Lung (tissue), 11 donors: ENCODE measurements at regions not wholly inside any gene's neighbourhood (a gene's known extent, or its start where the extent isn't known, plus 50 kb on each side); places are given as distances from the start of the nearest gene placed in this dataset.

ENCODE experiments used
- ATAC-seq: fragments of 200-7000 bp; cut with Tn5 transposase; one replicate; pipeline ENCODE4 v1.9.1; 2020; ENCODE audit warnings: moderate number of reproducible peaks; ENCODE audit not compliant: insufficient read depth, low FRiP score
- DNase-seq, 3 donors: peaks; one replicate each; pipeline ENCODE4 v3.0.0-alpha.2; 2013 to 2017
- H3K27ac ChIP-seq, 2 donors: one replicate each; pipeline ENCODE4 v1.5.1; 2013; ENCODE audit warnings: mild to moderate bottlenecking in 2 of 2, moderate library complexity in 2 of 2, control low read depth in 1 of 2, inconsistent platforms in 1 of 2, low read depth in 1 of 2, low read length in 1 of 2
- H3K27me3 ChIP-seq, 3 donors: one replicate each; pipeline ENCODE4 v1.5.1; 2013; ENCODE audit warnings: low read length in 2 of 3; ENCODE audit not compliant: control insufficient read depth in 3 of 3, insufficient read depth in 3 of 3
- H3K36me3 ChIP-seq, 4 donors: one replicate each; pipeline ENCODE4 v1.5.1; 2013; ENCODE audit warnings: low read length in 4 of 4, mild to moderate bottlenecking in 1 of 4, moderate library complexity in 1 of 4; ENCODE audit not compliant: control insufficient read depth in 4 of 4, insufficient read depth in 4 of 4
- H3K4me1 ChIP-seq, 5 donors: one replicate each; pipeline ENCODE4 v1.5.1; 2013; ENCODE audit warnings: low read length in 5 of 5, mild to moderate bottlenecking in 2 of 5, moderate library complexity in 1 of 5; ENCODE audit not compliant: control insufficient read depth in 5 of 5, insufficient read depth in 5 of 5
- H3K4me3 ChIP-seq: one replicate; pipeline ENCODE4 v1.5.1; 2013; ENCODE audit warnings: mild to moderate bottlenecking, control low read depth, moderate library complexity
- H3K9ac ChIP-seq, 2 donors: one replicate each; pipeline ENCODE4 v1.5.1; 2013; ENCODE audit warnings: low read length in 2 of 2, control low read depth in 1 of 2; ENCODE audit not compliant: insufficient read depth in 1 of 2
- H3K9me3 ChIP-seq, 4 donors: one replicate each; pipeline ENCODE4 v1.5.1; 2013; ENCODE audit warnings: low read length in 3 of 4, mild to moderate bottlenecking in 1 of 4, moderate library complexity in 1 of 4; ENCODE audit not compliant: control insufficient read depth in 4 of 4, insufficient read depth in 3 of 4
- WGBS, 2 donors: extraction: QIAGEN DNeasy Blood & Tissue Kit; methylation state at CpG; one replicate each; pipeline ENCODE4 v1.1.7; 2013; 5-methylcytosine and 5-hydroxymethylcytosine counted together
- TF ChIP-seq, protein P1 (sequence below): IDR thresholded peaks from 2 replicates; pipeline ENCODE4 v1.5.1; 2012; ENCODE audit warnings: mild to moderate bottlenecking; ENCODE audit errors: control extremely low read depth, extremely low read depth
- donor health status: control.
- donor health status: control.
- donor health status: Bipolar disorder and iron deficiency.
- donor health status: healthy.
- donor health status: DM: yes; HTN: yes; CAD: no.

DNA sequence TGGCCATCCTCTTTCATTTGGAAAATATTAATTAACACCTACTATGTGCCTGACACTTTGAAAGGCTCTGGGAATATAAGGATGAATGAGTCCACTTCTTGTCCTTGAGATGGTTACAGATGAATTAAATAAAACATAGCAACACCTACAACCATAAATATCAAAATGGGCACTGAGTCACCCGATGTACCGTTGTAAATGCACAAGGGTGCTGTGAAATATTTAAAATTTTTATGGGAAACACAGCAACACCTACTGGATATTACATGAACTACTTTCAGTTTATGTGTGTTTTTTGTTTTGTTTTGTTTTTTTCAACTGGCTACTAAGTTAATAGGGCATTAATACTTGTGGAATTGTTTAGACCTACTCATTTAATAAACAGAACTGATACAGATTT lies 239.0 kb upstream of the NAALADL2 start:
- Histone ChIP-seq H3K4me3 (no peak overlapping the region), H3K27ac (no peak overlapping the region), H3K9ac (no peak overlapping the region), H3K9me3 (no peaks in the 10 kb centered on the region), H3K36me3 (no peaks in the 10 kb centered on the region), H3K27me3 (no peaks in the 10 kb centered on the region), H3K4me1 (peaks cover 0 to 10% (median 0%) of the 10 kb centered on the region in 5 donors)
- WGBS, 2 donors = 22 to 62% methylated on average over 2 of the region's 2 CpGs
- no peak for ATAC-seq
- no peak for DNase-seq
- TF ChIP-seq, protein P1, sequence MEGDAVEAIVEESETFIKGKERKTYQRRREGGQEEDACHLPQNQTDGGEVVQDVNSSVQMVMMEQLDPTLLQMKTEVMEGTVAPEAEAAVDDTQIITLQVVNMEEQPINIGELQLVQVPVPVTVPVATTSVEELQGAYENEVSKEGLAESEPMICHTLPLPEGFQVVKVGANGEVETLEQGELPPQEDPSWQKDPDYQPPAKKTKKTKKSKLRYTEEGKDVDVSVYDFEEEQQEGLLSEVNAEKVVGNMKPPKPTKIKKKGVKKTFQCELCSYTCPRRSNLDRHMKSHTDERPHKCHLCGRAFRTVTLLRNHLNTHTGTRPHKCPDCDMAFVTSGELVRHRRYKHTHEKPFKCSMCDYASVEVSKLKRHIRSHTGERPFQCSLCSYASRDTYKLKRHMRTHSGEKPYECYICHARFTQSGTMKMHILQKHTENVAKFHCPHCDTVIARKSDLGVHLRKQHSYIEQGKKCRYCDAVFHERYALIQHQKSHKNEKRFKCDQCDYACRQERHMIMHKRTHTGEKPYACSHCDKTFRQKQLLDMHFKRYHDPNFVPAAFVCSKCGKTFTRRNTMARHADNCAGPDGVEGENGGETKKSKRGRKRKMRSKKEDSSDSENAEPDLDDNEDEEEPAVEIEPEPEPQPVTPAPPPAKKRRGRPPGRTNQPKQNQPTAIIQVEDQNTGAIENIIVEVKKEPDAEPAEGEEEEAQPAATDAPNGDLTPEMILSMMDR = no peak

DNA sequence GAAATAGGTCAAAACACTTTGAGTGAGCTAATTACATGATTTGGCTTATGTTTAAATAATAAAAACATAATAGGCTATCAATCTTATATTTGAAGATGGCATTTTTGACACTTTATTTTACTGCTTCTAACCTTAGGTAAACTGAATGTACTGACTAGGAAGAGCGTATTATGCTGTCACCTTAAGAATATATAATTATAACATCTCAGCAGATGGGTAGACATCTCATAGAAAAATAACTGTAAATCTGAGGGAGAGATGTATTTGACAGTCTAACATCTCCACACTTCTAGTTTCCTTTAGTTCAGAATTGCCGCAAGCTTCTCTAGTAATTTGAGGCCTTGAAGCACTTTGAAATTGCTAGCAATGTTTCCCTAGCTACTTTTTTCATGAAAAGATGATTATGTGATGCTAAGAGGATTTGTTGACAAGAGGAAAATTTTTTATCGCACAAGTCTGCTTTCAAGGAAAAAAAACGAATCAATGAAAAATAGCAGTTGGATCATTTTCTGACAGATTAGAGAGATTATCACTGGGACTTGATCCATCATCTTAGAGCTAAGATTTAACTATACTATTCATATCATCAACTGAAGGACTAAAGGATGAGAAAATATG lies 238.2 kb upstream of the NAALADL2 start:
- ATAC-seq = no peak
- H3K4me3 ChIP-seq = no peak overlapping the region
- H3K27me3 ChIP-seq = no peaks in the 10 kb centered on the region
- no peak overlapping the region for H3K9ac ChIP-seq
- TF ChIP-seq, protein P1 = no peak
- H3K27ac ChIP-seq = no peak overlapping the region
- peak in 2 of 3 donors; percentile 28 to 38 for DNase-seq
- peaks cover 0 to 10% (median 0%) of the 10 kb centered on the region in 5 donors for H3K4me1 ChIP-seq
- H3K36me3 ChIP-seq = no peaks in the 10 kb centered on the region
- H3K9me3 ChIP-seq = no peaks in the 10 kb centered on the region
- WGBS, 2 donors = 87 to 90% methylated on average over 4 of the region's 4 CpGs

DNA sequence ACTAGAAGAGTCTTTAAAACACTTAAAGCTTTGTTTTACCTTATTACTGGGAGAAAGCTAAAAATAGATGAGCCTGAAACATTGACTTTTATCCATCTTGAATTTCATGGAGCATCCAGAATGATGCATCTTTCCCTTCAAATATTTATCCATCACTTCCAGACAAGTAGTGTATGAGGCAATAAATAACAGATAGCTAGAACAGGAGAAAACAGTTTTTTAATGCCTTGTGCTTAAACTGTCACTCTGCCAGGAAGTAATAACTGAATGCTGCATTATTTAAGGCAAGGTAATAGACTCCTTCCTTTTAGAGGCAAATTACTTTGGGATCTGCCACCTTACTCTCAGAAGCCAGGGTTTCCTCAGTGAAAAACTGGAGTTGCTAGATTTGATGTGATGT lies 225.8 kb upstream of the NAALADL2 start:
- Histone ChIP-seq H3K27ac (no peak overlapping the region), H3K9ac (no peak overlapping the region), H3K9me3 (no peaks in the 10 kb centered on the region), H3K36me3 (no peaks in the 10 kb centered on the region), H3K4me1 (no peaks in the 10 kb centered on the region), H3K27me3 (no peaks in the 10 kb centered on the region), H3K4me3 (no peak overlapping the region)
- no peak for ATAC-seq
- DNase-seq = no peak
- TF ChIP-seq, protein P1 = no peak

DNA sequence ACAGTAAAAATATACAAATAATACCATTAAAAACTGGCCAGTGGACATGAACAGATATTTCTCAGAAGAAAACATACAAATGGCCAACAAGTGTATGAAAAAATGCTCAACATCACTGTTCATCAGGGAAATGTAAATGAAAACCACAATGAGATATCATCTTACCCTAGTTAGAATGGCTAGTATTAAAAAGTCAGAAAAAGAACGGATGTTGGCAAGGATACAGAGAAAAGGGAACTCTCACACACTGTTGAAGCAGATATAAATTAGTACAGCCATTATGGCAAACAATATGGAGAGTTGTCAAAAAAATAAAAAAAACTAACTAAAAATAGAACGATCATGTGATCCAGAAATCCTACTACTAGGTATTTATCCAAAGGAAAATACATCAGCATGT lies 222.7 kb upstream of the NAALADL2 start:
- no peak for DNase-seq
- H3K27ac ChIP-seq = no peak overlapping the region
- no peaks in the 10 kb centered on the region for H3K27me3 ChIP-seq
- TF ChIP-seq, protein P1 = no peak
- H3K9me3 ChIP-seq = no peaks in the 10 kb centered on the region
- H3K4me1 ChIP-seq = no peaks in the 10 kb centered on the region
- no peak for ATAC-seq
- no peak overlapping the region for H3K9ac ChIP-seq
- no peak overlapping the region for H3K4me3 ChIP-seq
- WGBS, 2 donors = 52 to 75% methylated on average over 2 of the region's 2 CpGs
- no peaks in the 10 kb centered on the region for H3K36me3 ChIP-seq
